A673 (cell line): ENCODE measurements at regions not wholly inside any gene's neighbourhood (a gene's known extent, or its start where the extent isn't known, plus 50 kb on each side); places are given as distances from the start of the nearest gene placed in this dataset.

ENCODE experiments used
- CTCF ChIP-seq: fragments of 300-800, 200-600 bp; sonication (generic); conservative IDR thresholded peaks from 2 replicates; pipeline ENCODE4 v1.5.1; 2017; ENCODE audit warnings: low read depth, mild to moderate bottlenecking, antibody characterized with exemption, low read length, moderate library complexity, mixed read lengths
- EZH2 ChIP-seq: fragments of 200-600 bp; sonication (generic); IDR thresholded peaks from 2 replicates; pipeline ENCODE4 v1.6.1; 2017; ENCODE audit warnings: borderline replicate concordance, low read depth, mild to moderate bottlenecking, mixed read lengths, antibody characterized with exemption, low read length; ENCODE audit not compliant: poor library complexity, severe bottlenecking

- TF ChIP-seq CTCF, result no peak
- TF ChIP-seq EZH2, result no peak
Measured at GRCh38 chr1:55624766-55625165, 409.6 kb upstream of the USP24 start.
